Astrocyte of the spinal cord (primary cell): ENCODE measurements at regions not wholly inside any gene's neighbourhood (a gene's known extent, or its start where the extent isn't known, plus 50 kb on each side); places are given as distances from the start of the nearest gene placed in this dataset.

Source experiments
- DNase-seq: peaks from one replicate; pipeline ENCODE4 v3.0.0; 2011; ENCODE audit warnings: low read depth, low spot score
- H3K4me3 ChIP-seq: 2 replicates; pipeline ENCODE4 v1.5.1; 2011; ENCODE audit warnings: low read depth, mild to moderate bottlenecking, low read length, moderate library complexity
- in situ Hi-C: cut with HindIII; loops from 2 replicates; pipeline ENCODE4 v1.10.0; 2017; ENCODE audit warnings: low sequenced_read_pairs
- TF ChIP-seq, protein P1 (sequence below): IDR thresholded peaks from 2 replicates; pipeline ENCODE4 v1.5.1; 2012; ENCODE audit warnings: low read depth, mild to moderate bottlenecking, low read length, inconsistent platforms

DNA sequence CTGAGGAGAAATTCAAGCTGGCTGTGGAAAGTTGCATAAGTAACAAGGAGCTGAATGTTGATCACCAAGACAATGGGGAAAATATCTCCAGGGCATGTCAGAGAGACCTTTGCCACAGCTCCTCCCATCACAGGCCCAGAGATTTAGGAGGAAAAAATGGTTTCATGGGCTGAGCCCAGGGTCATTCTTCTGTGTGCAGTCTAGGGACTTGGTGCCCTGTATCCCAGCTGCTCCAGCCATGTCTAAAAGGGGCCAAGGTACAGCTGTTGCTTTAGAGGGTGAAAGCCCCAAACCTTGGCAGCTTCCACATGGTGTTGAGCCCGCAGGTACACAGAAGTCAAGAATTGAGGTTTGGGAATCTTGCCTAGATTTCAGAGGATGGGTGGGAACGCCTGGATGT, 439.8 kb upstream of the HNRNPA3 start:
- TF ChIP-seq, protein P1, sequence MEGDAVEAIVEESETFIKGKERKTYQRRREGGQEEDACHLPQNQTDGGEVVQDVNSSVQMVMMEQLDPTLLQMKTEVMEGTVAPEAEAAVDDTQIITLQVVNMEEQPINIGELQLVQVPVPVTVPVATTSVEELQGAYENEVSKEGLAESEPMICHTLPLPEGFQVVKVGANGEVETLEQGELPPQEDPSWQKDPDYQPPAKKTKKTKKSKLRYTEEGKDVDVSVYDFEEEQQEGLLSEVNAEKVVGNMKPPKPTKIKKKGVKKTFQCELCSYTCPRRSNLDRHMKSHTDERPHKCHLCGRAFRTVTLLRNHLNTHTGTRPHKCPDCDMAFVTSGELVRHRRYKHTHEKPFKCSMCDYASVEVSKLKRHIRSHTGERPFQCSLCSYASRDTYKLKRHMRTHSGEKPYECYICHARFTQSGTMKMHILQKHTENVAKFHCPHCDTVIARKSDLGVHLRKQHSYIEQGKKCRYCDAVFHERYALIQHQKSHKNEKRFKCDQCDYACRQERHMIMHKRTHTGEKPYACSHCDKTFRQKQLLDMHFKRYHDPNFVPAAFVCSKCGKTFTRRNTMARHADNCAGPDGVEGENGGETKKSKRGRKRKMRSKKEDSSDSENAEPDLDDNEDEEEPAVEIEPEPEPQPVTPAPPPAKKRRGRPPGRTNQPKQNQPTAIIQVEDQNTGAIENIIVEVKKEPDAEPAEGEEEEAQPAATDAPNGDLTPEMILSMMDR, result no peak
- in situ Hi-C loops, result no loop called here
- no peak overlapping the region for H3K4me3 ChIP-seq
- no peak for DNase-seq

DNA sequence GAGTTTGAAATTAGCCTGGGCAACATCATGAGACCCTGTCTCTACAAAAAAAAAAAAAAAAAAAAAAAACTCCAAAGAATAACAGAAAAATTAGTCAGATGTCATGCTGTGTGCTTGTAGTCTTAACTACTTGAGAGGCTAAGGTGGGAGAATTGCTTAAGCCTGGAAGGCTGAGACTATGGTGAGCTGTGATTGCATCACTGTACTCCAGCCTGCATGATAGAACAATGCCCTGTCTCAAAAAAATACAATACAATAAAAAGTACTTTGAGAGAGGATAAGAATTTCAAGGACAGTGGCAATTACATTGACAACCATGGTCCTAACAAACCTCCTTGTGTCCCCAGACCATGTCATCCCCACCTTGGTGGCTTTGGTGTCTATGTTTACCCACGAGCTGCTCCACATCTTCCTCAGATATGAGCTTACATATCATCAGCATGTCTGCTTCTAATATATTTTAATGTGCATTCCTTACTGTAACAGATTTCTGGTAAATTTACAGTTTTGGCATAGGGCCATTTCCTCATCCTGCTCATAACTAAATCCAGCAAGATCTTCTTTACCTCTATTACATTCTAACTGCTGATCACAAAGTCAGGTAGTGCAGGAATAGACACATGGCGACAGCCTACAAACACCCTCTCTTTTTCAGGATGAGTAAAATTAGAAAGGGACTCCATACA, 437.7 kb upstream of the HNRNPA3 start:
- DNase-seq, result no peak
- in situ Hi-C loops, result no loop called here
- TF ChIP-seq, protein P1, result no peak
- H3K4me3 ChIP-seq, result no peak overlapping the region

DNA sequence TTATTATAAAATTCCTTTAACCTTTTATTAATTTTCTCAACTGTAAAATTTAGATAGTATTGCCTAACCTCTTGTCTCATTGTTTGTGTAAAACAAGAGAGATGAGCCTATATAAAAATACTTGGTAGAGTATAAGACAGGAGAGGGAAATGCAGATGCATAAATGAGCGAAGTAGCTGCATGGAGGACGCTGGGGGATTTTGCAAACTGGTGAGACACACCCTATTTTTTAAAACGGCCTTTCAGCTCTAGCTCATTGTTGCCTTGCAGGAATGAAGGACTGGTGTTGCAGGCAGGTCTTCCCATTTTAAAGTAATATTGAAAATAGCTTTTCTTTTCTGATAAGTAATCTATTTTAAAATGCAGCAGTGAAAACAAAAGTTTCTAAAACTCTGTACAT, 435.3 kb upstream of the HNRNPA3 start:
- TF ChIP-seq, protein P1, result no peak
- in situ Hi-C loops, result no loop called here
- no peak for DNase-seq
- H3K4me3 ChIP-seq, result no peak overlapping the region

DNA sequence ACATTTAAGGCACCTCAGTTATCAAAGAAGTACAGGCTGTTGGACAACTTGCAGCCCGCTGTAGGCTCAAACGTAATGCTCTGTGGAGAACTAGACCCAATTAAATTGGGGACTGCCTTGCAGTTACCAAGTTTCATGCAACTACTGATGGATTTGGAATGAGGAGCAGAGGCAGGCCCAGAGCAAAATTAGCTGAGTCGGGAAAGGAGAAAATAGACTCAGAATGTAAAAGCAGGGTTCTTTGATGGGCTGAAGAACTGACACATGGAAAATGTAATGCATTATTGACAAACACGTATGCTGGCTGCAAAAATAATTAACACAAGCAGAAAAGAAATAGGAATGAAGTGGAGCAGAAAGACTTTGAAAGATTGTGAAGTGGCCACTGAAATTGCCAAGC, 432.7 kb upstream of the HNRNPA3 start:
- no peak overlapping the region for H3K4me3 ChIP-seq
- TF ChIP-seq, protein P1, result no peak
- no peak for DNase-seq
- in situ Hi-C loops, result no loop called here

DNA sequence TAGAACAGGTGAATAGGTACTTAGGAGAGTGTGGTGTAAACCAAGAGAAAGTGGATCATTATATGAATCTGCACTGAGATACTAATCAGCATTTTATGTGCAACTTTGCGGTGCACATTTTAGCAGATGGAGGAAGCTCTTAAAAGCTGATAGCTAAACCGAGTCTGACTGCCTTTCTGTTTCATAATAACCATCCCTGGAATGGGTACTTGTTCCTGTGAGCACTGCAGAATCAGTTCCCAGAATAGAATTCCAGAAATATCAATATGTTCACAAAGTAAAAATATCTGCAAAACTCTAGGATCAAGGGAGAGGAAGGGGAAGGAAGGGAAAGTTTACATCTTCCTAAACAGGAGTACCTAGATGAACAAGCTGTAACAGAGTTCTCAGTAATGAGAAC, 432.2 kb upstream of the HNRNPA3 start:
- no peak for DNase-seq

DNA sequence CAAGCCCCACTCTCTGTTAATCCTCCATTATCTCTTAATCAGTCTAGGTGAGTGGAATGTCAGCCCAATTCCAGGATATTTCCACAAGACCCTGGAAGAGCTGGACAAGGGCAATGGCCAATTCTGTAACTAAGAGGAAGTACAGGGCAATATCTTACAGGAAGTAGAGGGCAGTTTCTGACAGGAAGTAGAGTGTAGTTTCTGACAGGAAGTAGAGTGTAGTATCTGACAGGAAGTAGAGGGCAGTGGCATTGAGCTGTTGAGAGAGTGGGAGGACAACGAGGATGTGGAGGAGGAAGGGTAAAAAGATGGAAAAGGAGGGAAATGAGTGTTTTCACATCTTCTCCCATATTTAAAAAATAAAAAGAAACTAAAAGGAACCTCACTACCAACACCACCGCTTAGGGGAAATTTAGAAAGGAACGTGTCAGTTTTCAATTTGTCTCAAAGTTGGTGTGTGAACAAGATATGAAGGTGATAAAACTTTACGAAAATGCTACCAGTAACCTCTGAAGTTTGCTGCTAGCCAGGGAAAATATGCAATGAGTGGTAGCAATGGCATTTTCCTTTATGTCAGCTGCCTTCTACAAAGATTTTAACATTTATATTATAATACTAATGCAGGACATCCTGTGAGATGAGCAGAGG, 430.9 kb upstream of the HNRNPA3 start:
- H3K4me3 ChIP-seq, result no peak overlapping the region
- DNase-seq, result no peak
- TF ChIP-seq, protein P1, result no peak
- in situ Hi-C loops, result no loop called here

More for the DNA sequence above, 432.2 kb upstream of the HNRNPA3 start:
- TF ChIP-seq, protein P1, result no peak
- in situ Hi-C loops, result no loop called here
- no peak overlapping the region for H3K4me3 ChIP-seq
